HS-5 (cell line): ENCODE measurements at regions not wholly inside any gene's neighbourhood (a gene's known extent, or its start where the extent isn't known, plus 50 kb on each side); places are given as distances from the start of the nearest gene placed in this dataset.
A peak's percentile ranks its signal among the peaks of the same experiment; 100 is the strongest.

Experiments
- DNase-seq: peaks from one replicate; pipeline ENCODE4 v3.0.0-alpha.2; 2012; ENCODE audit warnings: low read depth

DNA sequence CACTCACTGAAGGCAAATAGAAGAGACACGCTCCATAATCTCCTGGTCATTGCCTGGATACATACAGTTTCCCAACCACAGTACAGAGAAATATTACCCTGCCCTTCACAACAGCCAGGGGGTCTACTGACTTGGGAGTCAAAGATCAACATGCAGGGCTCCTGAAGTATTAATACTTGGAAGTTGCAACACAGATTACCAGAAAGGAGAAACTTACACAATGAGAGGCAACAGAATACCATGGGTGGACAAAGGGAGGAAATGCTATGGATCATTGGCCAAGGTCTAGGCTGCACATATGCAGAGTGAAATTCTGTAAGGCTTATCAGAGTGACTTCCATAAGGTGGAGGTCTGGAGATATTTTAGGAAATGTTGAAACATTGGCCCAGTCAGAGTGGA is 267.9 kb upstream of the FAT3 start:
- DNase-seq = no peak

DNA sequence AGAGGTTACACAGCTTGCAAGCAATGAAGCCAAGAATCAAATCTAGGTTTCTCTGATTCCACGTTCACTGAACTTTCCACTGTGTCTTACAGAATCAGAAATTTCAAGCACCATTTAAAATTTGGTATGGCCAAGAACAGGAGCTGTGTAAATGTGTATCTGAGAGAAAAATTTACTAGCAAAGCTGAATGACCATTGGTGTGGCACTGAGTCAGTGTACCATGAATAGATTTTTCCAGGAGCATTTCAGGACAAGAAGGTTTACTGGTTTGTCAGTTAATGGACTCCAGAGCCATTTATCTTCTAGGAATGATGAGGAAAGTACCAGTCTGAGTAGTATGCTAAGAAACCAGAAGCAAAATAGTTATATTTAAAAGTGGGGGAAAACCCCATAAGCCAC is 269.4 kb upstream of the FAT3 start:
- DNase-seq = no peak

DNA sequence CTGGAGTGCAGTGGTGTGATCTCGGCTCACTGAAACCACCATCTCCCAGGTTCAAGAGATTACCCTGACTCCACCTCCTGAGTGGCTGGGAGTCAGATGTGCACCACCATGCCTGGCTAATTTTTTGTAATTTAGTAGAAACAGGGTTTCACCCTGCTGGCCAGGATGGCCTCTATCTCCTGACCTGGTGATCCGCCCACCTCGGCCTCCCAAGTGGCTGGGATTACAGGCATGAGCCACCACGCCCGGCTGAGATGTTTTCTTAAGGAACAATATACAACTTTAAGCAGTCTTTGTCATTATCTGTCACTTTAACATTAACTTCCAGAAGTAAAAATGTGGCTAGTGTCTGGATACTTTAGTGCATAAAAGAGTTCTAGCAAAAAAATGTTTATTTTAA is 272.6 kb upstream of the FAT3 start:
- no peak for DNase-seq

DNA sequence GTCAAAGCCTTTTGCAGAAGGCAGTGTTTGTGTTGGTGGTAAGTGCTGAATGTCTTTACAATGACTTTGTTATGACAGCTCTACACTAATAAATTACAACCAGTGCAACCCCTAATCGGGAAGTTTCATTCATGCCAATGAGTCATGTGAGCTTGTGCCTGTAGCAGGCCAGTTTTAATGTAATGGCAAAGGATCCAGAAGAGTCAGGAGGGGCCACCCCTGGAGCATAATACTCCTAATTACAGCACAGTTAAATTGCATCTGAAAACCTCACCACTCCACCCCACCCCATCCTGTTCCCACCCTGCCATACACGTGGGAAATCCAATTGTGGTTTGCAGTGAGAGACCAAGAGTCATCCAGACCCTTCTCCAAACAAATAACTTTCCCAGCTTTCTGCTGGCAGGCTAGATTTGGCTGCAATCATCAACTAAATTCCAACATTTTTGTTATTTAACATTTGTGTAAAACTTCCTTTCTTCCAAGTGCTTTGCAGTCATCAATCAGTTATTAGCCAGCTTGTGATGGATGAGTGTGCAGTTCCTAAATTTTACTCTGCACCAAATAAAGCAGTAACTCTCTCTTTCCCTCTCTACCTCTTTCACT is 277.3 kb upstream of the FAT3 start:
- peak; percentile 11 for DNase-seq

DNA sequence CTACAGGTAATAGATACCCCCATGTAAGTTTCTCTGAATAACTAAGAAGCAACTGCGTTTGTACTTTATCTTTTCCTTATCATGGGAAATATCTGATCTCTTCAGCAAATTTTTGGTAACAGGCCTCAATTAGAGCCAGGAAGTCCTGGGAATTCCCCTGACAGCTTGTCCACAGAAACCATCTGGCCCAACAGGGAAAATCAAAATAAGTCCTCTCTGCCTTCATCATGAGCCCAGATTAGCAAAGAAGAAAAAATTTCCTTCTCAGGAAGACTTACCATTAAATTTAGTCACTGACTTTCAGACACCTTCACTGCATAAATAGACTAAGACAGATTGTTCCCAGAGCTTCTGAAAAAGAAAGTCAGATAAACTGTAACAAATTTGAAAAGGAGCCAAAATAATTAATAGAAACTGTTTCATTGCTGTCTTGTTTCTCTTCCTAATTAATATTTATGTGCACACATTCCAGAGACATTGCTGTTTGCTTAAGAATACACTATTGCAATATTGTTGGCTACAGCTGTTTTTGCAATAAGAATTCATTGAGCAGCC is 278.1 kb upstream of the FAT3 start:
- DNase-seq = no peak

DNA sequence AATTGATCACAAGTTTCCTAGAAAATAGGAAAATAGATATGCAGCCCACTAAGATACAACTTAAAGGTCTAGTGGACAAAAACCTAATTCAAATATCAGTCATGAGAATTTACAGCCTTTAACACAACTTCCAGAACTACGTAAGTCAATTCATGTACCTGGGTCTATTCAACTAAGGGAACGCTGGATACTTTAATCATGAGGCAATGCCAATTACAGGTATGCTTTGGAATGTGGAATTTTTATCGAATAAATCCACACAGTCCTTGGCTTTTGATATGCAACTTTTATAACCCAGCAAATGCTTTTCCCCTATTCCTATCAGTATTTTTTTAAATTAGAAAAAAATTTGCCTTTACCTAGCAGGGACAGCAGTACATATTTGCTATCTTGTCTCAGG is 289.5 kb upstream of the FAT3 start:
- no peak for DNase-seq

DNA sequence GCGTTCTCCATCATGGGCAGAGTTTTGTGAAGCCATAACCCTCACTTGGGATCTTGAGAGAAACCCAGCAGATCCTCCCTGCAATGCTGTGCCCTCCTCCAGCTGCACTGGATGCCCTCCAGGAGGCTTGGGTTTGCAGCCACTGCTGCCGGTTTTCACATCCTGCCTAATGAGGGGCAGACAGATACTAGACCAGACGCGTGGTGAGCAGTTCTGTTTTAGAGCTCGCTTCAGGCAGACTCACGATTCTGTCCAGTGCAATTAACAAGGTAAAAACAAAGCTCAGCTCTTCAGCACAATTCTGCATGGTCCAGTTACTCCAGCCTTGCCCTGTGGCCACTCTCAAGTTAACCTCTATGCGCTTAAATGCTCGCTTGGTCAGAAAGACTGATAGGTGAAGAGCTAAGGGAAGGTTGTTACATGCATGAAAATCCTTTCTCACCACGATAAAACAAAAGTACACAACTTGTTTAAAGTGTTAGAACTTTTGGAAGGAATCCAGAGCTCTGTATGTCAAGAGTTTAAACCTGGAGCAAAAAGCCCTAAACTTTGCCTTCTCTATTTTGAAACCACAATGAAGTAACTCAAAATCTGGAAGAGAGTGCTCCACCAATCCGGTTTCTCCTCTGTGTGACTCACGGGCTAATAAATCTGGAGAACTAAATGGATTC is 292.3 kb upstream of the FAT3 start:
- no peak for DNase-seq

DNA sequence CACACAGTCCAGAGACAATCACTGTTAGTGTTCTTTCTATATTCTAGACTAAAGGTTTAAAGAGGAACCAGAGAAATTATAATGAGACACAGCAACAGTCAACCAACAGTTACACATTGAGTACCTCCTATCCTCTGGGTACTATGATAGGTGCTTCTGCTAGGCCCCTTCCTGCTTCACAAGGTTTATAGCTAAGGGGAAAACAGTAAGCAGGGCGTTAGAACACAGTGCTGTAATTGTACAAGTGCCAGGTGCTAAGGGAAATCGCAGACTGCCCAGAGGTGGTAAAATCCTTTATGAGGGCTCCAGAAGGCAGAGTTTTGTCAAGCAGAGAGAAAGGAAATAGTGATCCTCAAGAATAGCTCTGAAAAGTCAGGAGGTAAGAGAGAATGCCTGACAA is 297.2 kb upstream of the FAT3 start:
- no peak for DNase-seq

DNA sequence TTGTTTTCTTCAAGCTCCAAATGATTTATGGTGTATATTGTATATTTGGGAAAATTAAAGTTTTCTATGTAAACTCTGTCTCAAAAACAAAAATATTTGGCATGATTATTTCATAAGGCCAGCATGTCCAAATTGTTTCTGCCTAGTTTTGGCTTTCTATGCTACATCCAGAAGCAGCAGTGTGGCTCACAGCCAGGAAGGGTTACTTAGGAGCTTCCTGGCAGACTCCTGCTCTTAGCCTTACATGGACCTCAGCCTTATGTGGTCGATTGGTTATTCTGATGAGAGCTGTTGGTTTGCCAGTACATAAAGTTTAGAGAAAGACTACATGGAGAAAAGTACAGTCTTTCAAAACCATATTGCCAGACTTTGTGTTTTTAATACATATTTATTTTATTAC is 297.7 kb upstream of the FAT3 start:
- no peak for DNase-seq

DNA sequence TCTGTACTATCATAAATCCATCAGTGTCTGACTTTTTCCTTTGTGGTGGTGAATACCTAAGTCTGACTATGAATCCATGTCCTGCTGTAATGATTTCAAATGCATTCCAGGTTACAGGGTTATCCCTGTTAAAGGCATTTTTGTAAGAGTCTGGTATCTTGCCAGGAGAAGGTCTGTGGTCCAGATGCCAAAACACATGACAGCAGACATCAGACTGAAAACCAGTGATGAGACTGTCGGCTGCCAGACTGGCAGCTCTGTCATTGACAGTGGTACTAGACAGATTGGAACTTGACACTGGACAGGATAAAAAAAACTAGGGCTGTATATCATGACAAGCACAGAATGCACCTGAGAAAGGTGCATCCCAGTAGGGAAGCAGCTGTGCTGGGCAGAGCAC is 301.8 kb upstream of the FAT3 start:
- DNase-seq = no peak

DNA sequence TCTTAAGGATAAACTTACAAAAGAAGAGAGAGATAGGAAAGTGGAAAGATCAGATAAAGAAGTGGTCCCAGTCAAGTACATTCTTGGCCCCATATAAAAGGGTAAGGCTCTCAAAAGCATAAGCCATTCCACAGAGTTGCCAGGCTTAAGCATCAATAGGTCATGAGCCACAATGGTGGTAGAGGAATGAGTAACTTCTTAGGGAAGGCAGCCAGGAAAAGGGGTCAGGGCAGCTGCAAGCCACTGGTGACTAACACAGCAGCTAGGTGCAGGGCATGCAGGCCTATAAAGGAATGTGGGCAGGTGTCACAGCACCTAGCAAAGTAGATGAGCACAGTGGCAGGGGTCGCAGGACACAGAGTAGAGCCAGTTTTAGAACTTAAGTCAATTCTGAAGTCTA is 302.6 kb upstream of the FAT3 start:
- DNase-seq = peak; percentile 20

DNA sequence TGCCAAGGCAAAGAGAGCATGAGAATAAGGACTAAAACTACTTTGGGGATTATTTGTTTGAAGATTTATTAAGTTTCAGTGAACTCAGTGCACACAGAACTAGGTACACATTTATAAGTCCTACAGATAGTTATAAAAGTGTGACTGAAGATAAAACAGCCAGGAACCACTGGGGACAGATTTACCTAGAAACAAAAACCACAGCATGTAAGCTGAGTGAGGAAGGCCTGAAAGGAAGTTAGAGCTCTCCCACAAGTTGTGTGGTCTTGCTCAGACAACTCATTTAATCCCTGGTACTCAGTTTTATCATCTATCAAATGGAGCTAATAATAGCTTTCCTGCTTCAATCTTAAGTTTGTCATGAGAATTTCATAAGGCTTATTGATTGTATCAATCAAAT is 311.2 kb upstream of the FAT3 start:
- no peak for DNase-seq

DNA sequence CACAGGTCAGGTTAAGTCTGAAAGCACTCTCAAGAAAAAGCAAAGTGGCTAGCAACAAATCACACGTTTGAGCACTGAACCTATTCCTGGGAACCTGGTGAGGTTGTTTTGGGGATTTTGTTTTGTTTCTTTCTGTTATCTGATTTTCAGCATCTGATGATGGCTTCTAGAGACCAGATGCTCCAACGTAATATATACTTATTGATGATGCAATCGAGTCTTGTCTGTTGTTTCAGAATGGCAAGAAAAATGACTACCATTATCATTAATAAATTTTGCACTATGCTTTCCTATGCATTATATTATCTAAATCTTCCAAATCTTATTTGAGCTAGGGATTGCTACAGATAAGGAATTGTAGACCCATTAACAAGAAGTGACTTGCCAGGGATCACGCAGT is 312.3 kb upstream of the FAT3 start:
- DNase-seq = no peak

DNA sequence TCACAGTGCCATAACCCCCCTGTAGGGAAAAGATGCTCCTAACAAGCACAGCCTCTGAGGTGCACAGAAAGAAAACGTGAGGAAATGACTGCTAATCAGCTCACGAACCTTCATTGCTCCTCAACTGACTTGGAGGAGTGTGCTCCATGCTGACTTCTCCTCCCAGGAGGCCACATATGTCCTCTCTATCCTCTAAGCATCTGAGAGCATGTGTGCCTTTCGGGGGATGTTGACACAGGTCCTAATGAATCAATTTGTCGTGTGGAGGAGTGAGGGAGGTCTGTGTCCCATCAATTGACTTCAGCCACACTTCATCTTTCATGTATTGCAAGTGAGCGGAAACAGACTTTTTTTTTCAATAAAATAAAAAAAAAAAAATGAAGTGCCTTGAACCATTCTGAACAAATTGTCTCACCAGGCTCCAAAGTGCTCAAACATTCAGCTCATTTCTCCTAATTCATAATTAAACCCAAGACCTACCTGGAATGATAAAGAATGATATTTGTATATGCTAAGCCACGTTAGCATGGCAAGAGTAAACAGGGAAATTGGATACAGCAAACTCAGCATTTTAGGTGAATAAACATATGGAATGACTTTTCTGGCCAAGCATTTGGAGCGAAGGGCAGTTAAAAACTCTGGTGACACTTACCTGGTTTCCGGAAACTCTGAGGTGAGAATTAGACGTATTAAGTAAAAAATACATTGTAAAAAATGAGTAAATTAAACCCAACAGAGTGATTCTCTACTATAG is 317.6 kb upstream of the FAT3 start:
- no peak for DNase-seq

DNA sequence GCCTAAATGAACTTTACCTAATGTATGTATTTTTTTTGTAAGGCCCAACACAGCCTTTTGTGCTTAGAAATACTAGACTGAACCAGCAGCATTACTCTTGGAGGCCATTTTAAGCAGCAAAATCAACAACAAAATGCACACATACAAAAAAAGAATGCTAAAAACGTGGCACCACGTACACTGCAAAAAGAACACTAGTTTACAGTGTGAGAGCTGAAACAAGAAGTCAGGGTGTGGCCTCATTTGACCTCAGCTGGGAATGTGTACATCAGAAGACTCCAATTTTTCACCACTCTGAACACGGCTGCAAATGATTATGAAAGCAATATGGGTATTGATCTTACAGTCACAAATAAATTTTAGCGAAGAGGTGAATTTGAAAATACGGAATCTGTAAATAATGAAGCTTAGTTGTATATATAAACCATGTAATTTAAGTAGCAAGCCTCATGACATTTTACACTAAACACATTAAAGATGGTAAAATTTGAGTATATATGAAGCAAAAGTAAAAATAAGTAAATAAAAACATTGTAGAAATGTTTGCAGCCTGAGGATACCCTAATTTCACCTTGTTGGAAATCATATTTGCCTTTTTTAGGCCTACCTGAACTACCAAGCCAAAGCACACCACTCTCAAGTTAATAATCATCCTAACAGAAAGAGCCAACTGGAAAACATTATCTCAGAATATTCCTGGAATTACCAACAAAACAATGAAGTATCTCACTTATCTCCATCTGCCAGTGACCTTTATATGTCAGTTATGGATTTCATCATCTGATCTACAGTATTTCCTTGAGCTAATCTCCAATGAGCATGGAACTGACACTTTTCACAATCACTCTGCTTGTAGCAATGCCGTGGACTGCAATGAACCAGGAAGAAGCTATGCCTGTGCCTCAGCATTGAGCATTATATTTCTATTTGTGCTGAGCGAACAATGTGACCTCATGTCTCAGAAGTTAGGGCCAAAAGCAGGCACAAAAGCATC is 319.5 kb upstream of the FAT3 start:
- DNase-seq = no peak

DNA sequence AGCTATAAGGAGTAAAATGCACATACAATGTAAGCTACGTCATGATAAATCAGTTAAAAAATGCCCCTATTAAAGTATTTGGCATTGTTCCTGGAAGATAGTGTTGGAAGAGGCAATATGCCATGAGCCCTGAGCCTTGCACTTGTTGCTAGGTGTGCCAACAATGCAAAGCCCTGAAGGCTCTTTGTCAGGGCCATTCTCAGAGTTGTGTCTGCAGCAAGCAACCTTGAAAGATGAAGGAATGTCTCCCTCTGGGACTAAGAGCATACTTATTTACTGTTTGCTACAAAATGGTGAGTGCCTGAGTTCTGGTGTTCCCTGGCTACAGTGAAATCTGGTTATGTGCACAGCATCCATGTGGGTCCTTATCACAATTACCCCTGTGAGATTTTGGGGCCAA is 322.3 kb upstream of the FAT3 start:
- DNase-seq = no peak

DNA sequence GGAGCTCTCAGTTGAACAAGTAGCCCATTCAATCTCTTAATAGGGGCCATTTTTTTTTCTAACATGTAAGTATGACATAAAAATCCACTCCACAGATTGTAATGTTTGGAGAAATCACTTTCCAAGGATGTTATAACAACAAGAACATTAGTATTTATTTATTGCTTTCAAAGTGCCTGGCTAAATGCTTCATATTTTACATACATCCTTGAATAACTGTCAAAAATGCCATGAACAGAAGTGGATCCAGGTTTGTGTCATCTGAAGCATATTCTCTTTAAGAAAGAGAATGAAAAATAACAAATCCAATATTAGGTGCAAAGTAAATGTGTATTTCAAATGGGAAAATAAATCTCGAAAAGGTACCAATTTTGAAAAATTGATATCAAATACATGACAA is 344.0 kb upstream of the FAT3 start:
- no peak for DNase-seq

DNA sequence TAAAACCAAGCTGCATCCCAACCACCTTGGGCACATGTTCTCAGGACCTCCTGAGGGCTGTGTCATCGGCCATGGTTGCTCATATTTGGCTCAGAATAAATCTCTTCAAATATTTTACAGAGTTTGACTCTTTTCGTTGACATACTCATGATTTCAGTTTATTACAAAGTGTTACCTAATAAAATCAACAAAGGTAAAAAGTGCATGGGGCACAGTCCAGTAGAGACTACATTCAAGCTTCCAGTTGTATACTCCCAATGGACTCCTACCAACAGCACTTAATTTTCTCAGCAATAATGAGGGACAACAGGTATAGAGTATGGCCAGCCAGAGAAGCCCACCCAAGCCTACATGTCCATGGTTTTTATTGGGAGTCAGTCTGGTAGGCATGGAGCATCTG is 347.9 kb upstream of the FAT3 start:
- no peak for DNase-seq

DNA sequence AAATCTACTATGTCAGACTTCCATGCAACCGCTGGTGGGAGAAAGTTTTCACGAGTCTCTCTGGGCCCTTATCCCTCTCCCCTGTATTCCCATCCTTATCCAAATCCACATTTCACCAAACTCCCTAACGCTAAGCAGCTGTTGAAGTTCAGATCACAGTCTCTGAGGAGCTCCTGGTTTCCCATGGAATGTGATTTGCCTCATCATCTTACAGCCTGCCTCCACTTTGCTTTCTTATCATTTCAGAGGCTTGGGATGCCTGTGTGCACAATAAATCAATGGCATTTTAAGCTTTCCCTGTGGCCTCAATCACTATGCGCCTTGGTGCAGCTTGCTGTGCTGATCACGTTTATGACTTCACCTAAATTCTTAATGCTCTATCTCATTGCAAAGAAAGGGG is 352.4 kb upstream of the FAT3 start:
- no peak for DNase-seq

DNA sequence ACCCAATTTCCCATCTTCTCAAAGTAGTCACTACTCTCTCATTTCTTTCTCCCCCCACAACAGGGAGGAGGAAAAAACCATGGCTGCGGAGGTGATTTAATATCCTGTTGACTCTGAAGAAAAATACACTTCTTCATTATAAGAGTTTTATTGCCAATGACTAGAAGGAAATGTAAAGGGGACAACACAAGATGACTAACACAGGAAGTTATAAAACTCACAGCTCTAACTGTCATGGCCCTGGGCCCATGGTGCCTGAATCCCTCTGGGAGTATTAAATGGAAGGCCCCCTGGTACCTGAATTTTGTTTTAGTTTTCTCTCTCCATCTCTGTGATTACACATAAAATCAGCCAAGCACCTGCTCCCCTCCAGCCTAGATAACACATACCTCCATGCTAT is 352.8 kb upstream of the FAT3 start:
- no peak for DNase-seq

DNA sequence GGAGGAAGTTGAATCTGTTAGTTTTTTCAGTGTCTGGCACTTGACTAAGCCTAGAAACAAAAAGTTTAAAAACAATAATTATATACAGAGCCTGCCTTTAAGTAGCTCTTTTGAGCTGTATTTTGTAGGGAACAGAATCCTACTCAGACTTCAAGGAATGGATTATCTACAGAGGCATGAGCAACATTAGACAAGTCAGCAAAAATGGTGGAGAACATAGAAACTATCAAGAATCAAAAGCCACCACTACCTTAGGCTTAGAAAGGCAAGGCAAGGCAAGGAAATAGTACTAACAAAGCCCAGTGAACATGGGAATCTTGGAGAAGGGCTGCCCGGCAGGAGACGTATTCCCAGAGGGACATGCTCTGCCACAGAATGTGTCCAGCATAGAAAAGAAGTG is 353.6 kb upstream of the FAT3 start:
- DNase-seq = no peak

DNA sequence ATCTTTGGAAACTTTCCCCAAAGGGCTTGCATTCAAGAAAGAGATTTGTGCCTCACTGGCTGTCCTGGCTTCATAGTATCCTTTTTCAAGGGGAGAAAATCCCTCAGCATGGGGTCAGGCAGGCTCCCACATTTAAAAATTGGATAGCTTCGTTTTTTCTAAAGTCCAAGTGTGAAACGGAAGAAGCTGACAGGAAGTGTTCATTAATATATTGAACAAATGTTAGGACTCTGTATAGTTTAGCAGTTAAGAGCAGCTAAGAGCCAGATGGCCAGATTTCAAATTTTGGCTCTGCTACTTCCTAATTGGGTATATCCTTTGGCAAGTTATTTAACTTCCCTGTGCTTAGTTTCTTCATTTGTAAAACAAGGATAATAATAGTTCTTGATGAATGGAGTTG is 354.9 kb upstream of the FAT3 start:
- DNase-seq = no peak
